ENCODE measurements at regions not wholly inside any gene's neighbourhood (a gene's known extent, or its start where the extent isn't known, plus 50 kb on each side); places are given as distances from the start of the nearest gene placed in this dataset.
"Not testable (repeated sequence)": the region's sequence is repeated elsewhere in the genome, so short reads cannot be mapped to it uniquely, and the experiment has no call there.

DNA sequence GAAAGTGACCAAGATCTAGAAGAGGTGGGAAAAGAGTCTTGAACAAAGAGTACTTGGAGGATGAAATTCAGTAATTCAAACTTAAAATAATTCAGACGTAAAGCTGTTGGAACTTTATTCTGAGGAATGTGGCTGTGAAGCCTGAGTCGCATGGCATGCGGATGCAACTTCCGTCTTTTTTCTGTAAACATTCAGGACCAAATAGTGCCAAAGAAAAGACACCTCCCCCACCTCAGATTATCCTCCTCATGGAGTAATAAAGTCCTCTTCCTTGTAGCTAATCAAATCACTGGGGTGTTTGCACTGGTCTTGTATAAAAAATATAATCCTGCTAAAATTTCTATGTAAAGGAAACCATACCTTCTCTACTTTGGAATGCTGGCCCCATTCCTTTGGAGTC is 790.4 kb downstream of the TSN start:
- DNase-seq (ENCODE audit: low spot score): no peak

DNA sequence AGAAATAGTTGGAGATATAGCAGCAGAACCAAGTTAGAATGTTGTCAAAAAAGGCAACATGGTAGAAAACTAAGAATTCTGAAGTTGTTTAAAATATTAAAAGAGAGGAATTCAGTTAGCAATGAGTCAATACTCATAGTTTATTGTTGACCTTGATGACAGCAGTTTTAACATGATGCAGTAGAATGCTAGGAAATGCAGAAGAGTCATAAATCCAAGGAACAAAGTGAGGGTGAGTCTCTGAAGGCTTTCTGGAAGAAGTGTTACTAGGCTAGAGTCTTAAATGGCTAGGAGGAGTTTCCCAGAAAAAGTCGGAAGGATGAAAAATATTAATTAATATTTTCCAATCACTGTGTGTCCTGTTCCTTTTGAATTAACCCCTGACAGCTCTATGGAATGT is 807.3 kb downstream of the TSN start:
- DNase-seq (ENCODE audit: low spot score): no peak

DNA sequence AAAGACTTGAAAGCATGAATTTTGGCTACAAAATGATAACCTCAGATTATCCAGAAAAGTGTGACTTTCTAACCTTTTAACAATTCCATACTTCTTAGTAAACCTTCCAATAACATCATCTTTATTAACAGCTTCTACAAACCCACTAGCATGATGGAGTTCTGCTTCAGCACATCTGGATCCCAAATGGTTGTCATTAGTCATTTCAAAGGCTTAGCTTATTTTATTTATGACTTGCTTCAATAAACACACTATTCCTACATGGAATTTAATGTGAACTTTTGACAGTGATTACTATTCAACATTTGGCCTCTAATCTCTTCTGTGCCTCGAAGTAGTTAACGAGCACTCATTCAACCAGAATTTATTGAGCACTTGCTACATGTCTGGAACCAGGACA is 808.3 kb downstream of the TSN start:
- DNase-seq (ENCODE audit: low spot score): no peak

DNA sequence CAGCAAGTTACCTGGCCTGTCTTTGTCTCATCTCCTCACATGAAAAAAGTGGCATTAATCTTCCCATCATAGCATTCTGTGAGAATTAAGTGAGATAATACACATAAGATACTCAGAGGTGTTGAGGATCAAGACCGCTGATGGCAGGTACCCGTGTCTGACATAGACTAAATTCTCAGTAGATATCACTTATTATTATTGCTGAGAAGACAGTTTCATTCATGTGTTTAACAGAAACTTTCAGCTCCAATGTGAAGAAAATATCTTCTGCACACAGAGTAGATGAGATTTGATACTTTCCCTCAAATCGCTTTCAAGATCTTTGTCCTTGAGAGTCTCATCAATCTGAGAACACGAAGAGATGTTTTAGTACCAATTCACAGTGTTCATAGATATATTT is 809.4 kb downstream of the TSN start:
- DNase-seq (ENCODE audit: low spot score): no peak

DNA sequence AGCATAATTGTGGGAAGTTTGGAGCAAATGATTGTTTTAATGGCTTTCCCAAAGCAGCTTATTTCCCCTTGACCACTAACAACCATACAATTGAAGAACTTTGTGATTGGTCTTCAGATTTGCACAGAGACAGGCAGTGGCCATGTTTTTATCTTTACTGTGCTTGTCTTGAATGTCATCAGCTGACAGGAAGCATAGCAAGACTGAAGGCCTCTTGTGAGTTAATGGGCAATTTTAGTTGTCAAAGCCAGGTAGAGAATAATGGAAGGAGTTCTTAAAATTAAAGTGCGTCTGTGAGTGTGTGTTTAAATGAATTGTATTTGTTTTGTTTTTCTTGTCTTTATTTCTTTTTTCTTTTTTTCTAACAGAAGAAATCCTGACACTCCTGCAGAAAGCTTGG is 809.9 kb downstream of the TSN start:
- DNase-seq (ENCODE audit: low spot score): no peak

DNA sequence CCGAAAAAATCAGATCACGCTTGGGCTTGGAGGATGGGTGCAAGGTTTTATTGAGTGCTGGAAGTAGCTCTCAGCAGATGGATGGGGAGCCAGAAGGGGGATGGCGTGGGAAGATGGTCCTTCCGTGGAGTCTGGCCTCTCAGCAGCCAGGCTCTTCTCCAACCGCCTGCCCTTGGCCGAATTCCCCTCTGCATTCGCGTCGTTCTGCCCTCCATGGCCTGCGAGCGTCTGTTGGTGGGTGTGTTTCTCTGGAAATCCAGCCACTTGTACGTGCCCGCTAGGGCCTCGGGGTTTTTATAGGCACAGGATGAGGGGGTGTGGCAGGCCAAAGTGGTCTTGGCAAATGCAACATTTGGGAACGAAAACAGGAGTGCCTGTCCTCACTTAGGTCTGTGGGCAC is 815.2 kb downstream of the TSN start:
- DNase-seq (ENCODE audit: low spot score): no peak

DNA sequence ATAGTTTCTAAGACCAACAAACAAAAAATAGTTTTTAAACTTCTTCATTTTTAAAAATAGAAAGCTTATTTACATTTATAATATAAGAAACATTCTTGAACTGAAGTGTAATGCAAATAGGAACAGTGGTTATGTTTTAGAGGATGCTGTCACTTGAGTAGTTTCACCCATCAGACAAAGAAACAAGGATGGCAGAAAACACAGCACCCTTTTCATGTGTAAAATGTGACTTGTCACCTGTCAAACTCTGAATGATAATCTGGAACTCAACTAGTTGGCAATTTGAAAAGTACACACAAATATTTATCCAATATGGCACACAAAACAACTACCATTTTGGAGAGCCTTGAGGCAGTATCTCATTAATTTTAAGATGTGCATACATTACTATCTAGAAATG is 816.0 kb downstream of the TSN start:
- not testable (repeated sequence) for DNase-seq (ENCODE audit: low spot score)

DNA sequence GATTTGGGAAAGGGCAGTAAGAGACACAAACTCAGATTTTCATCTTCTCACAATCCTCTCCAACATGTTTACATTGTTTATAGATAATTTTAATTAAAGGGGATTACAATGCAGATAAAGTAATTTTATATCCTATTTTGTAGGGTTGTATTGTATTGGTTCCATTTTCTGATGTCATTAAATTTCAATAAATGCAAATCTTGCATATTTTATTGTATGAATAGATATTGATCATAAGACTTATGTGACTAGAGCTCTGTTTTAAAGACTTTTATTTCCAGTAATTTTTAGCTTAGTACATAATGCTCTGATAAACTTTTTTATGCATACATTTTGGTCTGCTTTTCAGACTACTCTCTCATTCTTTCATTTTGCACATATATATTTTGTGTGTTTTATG is 819.6 kb downstream of the TSN start:
- no peak for DNase-seq (ENCODE audit: low spot score)

DNA sequence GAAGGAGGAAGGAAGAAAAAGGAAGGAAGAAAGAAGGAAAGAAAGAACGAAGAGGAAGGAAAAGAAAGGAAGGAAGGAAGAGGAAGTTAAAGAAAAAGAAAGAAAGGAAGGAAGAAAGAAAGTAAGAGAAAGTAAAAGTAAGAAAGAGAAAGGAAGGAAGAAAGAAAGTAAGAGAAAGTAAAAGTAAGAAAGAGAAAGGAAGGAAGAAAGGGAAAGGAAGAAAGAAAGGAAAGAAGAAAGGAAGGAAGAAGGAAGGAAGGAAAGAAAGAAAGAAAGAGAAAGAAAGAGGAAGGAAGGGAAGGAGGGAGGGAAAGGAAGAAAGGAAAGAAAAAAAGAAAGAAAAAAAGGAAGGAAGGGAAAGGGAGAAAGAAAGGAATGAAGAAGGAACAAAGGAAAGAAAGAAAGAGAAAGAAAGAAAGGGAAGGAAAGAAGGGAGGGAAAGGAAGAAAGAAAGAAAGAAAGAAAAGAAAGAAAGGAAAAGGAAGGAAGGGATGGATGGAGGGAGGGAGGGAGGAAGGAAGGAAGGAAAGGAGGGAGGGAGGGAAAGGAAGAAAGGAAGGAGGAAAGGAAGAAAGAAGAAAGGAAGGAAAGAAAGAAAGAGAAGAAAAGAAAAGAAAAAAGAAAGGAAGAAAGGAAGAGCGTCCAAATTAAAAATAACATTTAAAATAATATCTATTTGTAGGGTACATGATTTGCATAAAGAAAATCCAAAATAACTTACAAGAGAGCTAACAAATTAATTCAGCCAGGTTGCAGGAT is 827.9 kb downstream of the TSN start:
- DNase-seq (ENCODE audit: low spot score): no peak

DNA sequence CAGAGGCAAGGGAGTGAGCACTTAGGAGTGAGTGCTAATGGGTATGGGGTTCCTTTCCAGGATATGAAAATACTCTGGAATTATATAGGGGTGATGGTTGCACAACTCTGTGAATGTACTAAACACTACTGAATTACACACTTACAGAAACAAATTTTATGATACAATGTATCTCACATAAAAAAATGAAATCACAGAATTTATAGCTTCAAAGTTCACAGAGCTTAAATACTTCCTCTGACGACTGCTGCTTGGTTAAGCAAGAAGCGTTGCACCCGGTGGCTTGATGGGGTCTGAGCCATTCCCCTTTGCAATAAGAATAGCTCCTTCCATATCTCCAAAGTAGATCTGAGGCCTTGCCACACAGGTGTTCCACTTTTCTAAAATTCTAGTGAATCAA is 835.1 kb downstream of the TSN start:
- no peak for DNase-seq (ENCODE audit: low spot score)

DNA sequence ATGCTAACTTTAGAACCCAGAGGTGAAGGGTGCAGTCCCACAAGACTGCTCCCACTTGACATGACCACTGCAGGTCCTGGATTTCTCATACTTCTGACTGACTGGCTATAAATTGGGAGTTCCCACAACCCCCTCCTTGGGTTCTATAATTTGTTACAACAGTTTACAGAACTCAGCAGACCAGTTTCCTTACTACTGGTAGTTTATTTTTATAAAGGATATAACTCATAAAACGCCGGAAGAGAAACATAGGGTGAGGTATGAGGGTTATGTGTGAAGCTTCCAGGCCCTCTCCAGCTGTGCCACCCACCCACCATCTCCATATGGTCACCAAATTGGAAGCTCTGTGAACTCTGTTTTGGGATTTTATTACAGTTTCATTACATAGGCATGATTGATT is 839.6 kb downstream of the TSN start:
- DNase-seq (ENCODE audit: low spot score): no peak

DNA sequence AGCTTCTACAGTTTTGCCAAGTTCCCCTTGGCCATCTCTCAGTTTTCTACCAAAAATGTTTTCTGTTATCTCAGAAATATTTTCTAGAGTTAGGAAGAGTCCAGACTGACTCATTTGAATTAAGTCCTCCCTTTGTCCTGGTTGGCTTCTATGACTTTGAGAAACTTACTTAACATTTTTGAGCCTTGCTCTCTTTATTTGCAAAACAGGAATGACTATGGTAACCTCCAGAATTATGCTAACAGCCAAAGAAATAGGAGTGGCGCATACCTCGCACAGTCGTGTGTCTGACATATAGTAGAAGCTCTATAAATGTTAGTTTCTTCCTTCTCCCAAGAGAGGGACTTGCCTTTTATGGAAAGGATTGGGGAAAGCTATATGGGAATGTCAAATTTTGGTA is 841.1 kb downstream of the TSN start:
- DNase-seq (ENCODE audit: low spot score): no peak

DNA sequence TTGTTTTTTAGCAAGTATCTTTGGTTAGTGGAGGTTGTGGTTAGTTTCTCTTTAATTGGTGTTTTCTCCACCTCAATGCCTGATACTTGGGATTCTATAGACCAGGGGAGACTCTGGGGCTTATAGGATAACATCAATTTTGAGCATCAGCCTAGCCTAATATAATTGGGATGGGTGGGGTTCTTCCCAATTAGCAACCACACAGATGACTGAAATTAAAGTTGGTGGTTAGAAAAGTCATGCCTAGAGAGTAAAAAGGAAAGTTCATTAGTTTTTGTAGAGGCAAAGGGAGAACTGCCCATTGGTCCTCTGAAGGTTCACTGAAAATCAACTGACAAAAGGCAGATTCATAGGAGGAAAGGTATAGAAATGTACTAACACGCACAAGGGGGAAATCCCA is 843.3 kb downstream of the TSN start:
- no peak for DNase-seq (ENCODE audit: low spot score)

DNA sequence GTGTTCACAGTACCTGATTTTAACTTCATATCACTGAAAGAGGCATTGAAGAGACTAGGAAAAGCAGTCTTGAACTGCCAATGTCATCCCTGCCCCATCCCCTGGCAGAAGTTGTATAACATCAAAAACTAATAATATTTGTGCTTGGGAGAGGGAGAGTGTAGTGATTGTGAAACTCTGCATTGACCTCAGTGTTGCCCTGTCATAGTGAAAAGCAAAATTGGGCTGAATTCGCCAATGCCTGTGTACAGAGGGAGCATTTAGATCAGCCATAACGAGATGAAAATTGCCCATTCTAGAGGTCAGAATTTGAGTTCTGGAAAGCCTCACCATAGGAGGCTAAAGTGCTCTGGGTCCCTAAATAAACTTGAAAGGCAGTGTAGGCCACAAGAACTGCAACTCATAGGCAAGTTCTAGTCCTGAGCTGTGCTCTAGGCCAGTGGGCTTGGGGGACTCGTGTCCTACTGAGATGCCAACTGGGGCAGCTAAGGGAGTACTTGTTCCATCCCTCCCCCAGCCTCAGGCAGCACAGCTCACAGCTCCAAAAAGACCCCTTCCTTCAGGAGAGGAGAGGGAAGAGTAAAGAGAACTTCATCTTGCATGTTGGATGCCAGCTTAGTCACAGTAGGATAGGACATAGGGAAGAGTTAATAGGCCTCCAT is 855.6 kb downstream of the TSN start:
- no peak for DNase-seq (ENCODE audit: low spot score)

DNA sequence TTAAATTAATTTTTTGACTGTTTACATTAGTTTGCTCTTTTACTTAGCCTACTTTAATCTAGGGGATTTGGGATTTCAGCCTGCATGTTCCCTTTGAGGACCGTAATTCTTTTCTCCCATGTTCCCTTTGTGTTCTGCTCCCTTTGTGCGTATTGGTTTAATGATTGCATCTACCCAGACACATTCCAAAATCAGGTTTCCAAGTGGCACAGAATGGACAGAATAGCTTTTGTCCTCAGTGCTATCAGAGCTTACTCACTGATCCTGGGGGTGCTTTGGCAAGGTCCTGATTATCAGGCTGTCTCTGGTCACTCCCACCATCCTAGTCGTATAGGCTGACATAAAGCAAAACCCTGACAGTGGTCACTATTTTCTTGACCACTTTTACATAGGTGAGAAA is 867.5 kb downstream of the TSN start:
- no peak for DNase-seq (ENCODE audit: low spot score)

DNA sequence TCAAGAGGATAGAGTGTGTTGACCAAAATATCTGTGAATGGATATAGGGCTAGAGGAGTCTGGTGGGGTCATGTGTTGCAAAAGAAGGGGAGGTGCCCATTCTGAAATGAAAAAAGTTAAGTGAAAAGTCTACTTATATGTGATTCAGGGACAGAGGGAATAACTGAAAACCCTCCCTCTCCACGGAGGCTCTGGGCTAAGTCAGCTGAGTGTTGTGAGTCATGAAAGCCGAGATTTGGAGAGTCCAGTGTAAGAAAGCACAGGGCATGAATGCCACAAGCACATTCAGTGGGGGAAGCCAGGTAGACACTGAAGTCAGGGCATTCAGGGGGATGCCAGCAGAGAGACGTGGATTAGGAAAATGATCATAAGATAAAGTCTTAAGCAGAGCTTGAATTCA is 871.9 kb downstream of the TSN start:
- no peak for DNase-seq (ENCODE audit: low spot score)

DNA sequence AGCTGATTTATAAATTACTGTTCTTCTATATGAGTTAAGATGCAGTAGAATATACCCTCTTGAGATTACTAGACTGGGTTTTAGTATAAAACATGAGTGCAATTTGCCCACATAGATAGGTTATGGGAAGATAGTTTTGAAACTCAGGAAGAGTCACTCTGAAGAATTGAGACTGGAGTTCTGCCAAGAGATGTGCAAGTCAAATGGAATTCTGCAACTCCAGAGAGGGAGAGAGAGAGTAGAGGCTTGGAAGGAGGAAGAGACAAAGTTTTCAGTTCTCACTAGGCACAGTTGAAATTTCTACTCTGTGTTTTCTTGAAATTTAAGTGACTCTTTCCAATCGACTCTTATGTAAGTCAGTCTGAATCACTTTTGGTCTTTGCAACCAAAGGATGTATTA is 878.8 kb downstream of the TSN start:
- no peak for DNase-seq (ENCODE audit: low spot score)

DNA sequence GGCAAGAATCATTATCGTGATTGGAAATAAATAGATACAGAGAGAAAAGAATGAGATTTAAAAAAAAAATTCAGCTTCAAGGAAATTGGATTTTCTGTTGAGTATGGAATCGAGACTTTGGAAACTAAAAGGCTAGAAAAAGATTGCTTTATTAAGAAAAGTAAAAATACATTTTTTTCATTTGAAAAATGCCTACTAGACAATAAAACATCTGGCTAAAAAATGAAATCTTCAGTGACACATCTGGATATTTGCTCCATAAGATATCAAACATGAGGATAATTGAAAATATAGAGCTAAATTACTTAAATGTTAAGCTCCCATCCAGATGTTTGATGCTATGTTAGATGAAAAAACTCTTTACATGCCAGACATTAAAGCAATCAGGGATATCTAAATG is 879.5 kb downstream of the TSN start:
- no peak for DNase-seq (ENCODE audit: low spot score)

DNA sequence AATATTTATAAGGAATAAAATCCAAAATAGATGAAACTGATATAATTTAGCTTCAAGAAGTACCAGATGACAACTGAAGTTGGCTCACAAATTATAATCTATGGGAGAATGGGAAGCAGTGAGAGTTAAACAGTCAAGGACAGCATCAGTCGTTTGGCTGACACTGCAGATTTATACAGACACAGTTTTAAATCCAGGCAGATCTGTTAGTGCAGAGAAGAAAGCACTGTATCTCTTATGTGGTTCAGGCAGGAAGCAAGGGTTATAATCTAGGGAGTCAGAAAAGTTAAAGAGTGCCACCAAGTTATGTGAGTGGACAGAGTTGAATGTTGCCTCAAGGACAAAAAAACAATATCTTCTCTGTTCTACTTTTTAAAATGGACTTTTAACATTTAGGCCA is 880.2 kb downstream of the TSN start:
- DNase-seq (ENCODE audit: low spot score): no peak

DNA sequence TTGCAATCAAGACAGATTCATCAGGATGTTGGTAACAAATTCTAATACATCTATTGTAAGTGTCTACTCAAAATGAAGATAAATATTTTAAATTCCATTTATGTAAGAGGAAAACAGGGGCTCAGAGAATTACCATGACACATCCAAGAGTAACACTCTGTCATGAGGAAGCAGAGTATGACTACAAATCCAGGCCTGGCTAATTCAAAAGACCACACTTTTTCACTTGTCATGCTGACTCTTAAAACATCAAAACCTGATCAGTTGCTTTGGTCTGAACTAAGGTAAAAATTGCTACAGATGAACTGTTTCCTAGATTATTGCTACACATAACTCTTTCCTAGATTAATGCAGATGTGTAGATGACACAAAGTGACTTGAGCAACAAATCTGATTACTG is 880.6 kb downstream of the TSN start:
- no peak for DNase-seq (ENCODE audit: low spot score)

DNA sequence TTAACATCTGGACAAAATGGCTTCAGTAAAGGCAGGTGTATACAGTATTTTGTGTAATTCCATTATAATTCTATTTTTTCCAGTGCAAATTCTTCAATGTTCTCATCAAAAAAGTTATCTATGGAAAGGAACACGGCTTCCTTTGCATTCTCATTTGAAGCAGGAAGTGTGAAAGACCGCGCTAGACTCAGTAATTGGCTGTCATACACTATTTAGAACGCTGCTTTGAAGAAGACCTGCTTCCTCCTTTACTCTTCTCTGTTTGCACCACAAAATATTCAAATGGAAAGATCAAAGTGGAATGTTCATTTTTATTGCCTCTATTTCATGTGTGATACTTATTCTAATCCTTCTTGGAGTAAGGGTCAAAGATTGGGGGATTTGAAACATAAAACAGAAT is 883.7 kb downstream of the TSN start:
- DNase-seq (ENCODE audit: low spot score): no peak

DNA sequence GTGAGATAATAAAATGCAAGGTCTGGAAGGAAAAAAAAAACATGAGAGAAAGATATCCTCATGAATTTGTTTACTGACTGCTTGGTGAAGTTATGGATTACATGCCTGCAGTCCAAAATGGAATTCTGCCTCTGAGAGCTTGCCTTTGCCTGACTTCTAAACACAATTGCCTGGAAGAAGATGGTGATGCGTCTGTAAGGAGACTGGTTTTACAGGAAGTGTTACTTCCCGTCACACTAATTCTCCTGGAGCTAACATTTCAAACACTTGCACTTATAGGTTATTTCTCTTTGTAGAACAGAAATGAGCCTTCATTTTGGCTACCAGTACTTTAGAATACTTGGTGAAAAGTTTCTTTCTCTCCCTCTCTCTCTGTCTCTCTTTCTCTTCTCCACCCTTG is 884.3 kb downstream of the TSN start:
- DNase-seq (ENCODE audit: low spot score): no peak

DNA sequence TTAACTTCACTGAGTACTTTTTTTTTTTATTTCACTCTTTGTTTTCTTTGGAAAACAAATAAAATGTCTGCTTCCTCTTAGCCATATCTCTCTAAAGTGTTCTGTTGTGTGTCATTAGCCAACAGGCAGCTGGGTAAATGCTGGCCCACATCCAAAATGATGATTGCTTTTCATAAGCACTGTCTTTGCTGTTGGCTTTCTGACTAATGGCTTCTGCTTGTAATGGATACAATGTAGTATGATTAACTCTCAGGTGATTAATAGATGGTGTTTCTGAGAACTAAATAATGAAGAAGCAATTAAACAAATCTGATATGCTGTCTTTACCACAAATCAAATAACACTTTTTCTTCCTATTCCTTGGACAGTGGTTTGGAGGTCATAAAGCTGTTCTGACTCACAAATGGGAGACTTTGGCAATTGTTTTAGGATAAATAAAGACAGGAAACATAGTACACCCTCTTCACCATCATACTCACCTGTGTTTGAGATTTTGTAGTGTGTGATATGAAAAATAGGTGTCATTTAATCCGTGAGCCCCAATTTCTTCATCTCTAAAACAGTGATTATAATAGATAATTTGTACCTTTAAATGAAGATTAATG is 888.4 kb downstream of the TSN start:
- no peak for DNase-seq (ENCODE audit: low spot score)

DNA sequence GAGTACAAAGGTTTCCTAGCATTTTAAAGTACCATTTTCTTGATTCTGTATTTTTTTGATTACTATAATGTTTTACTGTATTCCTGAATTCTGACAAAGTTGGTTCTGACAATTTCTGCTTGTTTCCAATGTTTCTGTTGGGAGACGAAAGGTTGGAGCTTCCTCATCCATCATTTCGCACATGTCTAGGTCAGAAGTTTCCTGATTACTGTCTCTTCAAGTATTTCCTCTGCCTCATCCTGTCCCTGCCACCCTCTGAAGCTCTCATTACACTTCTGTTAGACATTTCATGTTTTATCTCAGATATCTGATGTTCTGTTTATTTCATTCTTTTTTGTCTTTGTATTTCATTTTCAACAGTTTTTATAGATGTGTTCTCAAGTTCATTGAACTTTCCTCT is 895.8 kb downstream of the TSN start:
- no peak for DNase-seq (ENCODE audit: low spot score)

All from CD4-positive, alpha-beta T cell treated with Interleukin-2 at 100 ng/mL for 4 hours (primary cell).